Glomerular visceral epithelial cell (primary cell): ENCODE measurements at regions not wholly inside any gene's neighbourhood (a gene's known extent, or its start where the extent isn't known, plus 50 kb on each side); places are given as distances from the start of the nearest gene placed in this dataset.

Source experiments
- DNase-seq: peaks from one replicate; pipeline ENCODE4 v3.0.0-alpha.2; 2016; ENCODE audit errors: extremely low spot score

GRCh38 chr4:125940426-125940825 lies 625.7 kb downstream of the FAT4 start:
- no peak for DNase-seq

GRCh38 chr4:125944966-125945365 lies 630.2 kb downstream of the FAT4 start:
- no peak for DNase-seq

GRCh38 chr4:125948021-125948420 lies 633.3 kb downstream of the FAT4 start:
- DNase-seq: no peak

- DNase-seq: no peak
Measured at GRCh38 chr4:125951261-125951887, 636.6 kb downstream of the FAT4 start.

GRCh38 chr4:125952631-125953030 lies 637.9 kb downstream of the FAT4 start:
- no peak for DNase-seq

- DNase-seq: no peak
Measured at GRCh38 chr4:125956276-125956675, 641.5 kb downstream of the FAT4 start.

- DNase-seq: no peak
Measured at GRCh38 chr4:125958519-125958918, 643.8 kb downstream of the FAT4 start.

- no peak for DNase-seq
Measured at GRCh38 chr4:125961626-125962025, 646.9 kb downstream of the FAT4 start.

GRCh38 chr4:125975861-125976397 lies 661.2 kb downstream of the FAT4 start:
- DNase-seq: no peak

GRCh38 chr4:125979950-125980349 lies 665.2 kb downstream of the FAT4 start:
- no peak for DNase-seq

- DNase-seq: no peak
Measured at GRCh38 chr4:125983168-125983567, 668.4 kb downstream of the FAT4 start.

GRCh38 chr4:125985856-125986255 lies 671.1 kb downstream of the FAT4 start:
- no peak for DNase-seq

GRCh38 chr4:125986307-125986706 lies 671.6 kb downstream of the FAT4 start:
- DNase-seq: no peak

- DNase-seq: no peak
Measured at GRCh38 chr4:125988464-125988863, 673.7 kb downstream of the FAT4 start.

- DNase-seq: no peak
Measured at GRCh38 chr4:125991398-125991797, 676.6 kb downstream of the FAT4 start.

- no peak for DNase-seq
Measured at GRCh38 chr4:125992891-125993290, 678.1 kb downstream of the FAT4 start.

GRCh38 chr4:125994024-125994423 lies 679.3 kb downstream of the FAT4 start:
- DNase-seq: no peak

GRCh38 chr4:125994430-125994829 lies 679.7 kb downstream of the FAT4 start:
- no peak for DNase-seq

GRCh38 chr4:126004941-126005340 lies 690.2 kb downstream of the FAT4 start:
- DNase-seq: peak; percentile 8

- no peak for DNase-seq
Measured at GRCh38 chr4:126007142-126007541, 692.4 kb downstream of the FAT4 start.

GRCh38 chr4:126012691-126013290 lies 698.0 kb downstream of the FAT4 start:
- DNase-seq: no peak

- no peak for DNase-seq
Measured at GRCh38 chr4:126018274-126018673, 703.5 kb downstream of the FAT4 start.

- no peak for DNase-seq
Measured at GRCh38 chr4:126023896-126024295, 709.1 kb downstream of the FAT4 start.

- DNase-seq: no peak
Measured at GRCh38 chr4:126027601-126028000, 712.8 kb downstream of the FAT4 start.
